ENCODE measurements at regions not wholly inside any gene's neighbourhood (a gene's known extent, or its start where the extent isn't known, plus 50 kb on each side); places are given as distances from the start of the nearest gene placed in this dataset.

GRCh38 chr16:63458846-63459245 lies 1422.6 kb upstream of the CDH8 start:
- H3K4me3 ChIP-seq (replicated peaks; ENCODE audit: insufficient read depth, low read length) = no peak overlapping the region
- TF ChIP-seq POLR2AphosphoS5 (IDR thresholded peaks at IDR 0.05; ENCODE audit: low read depth) = no peak
- TF ChIP-seq, protein P1, sequence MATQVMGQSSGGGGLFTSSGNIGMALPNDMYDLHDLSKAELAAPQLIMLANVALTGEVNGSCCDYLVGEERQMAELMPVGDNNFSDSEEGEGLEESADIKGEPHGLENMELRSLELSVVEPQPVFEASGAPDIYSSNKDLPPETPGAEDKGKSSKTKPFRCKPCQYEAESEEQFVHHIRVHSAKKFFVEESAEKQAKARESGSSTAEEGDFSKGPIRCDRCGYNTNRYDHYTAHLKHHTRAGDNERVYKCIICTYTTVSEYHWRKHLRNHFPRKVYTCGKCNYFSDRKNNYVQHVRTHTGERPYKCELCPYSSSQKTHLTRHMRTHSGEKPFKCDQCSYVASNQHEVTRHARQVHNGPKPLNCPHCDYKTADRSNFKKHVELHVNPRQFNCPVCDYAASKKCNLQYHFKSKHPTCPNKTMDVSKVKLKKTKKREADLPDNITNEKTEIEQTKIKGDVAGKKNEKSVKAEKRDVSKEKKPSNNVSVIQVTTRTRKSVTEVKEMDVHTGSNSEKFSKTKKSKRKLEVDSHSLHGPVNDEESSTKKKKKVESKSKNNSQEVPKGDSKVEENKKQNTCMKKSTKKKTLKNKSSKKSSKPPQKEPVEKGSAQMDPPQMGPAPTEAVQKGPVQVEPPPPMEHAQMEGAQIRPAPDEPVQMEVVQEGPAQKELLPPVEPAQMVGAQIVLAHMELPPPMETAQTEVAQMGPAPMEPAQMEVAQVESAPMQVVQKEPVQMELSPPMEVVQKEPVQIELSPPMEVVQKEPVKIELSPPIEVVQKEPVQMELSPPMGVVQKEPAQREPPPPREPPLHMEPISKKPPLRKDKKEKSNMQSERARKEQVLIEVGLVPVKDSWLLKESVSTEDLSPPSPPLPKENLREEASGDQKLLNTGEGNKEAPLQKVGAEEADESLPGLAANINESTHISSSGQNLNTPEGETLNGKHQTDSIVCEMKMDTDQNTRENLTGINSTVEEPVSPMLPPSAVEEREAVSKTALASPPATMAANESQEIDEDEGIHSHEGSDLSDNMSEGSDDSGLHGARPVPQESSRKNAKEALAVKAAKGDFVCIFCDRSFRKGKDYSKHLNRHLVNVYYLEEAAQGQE (IDR thresholded peaks at IDR 0.05; ENCODE audit: insufficient replicate concordance, low read depth) = no peak
- no peak for TF ChIP-seq SPI1 (IDR thresholded peaks at IDR 0.05; ENCODE audit: borderline replicate concordance, low read depth)
- no peak for TF ChIP-seq GABPA (IDR thresholded peaks at IDR 0.05; ENCODE audit: low read depth)
- TF ChIP-seq CTCF (IDR thresholded peaks at IDR 0.05; ENCODE audit: insufficient read depth, low read length) = no peak

DNA sequence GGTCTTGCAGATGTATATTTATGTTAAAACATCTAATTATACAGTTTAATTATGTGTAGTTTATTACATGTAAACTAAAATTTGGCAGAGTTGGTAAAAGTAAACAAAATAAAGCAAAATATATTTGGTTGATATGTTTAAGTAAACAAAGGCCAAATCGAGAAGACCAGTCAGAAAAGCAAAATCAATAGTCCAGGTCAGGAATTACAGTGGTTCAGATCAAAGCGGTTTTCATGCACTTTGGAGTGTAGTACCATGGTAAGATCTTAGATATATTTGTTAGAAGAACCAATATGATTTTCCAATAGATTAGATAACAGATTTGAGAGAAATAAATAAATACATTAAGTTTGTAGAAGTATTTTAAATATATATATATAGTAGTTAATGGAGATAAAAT lies 1421.6 kb upstream of the CDH8 start:
- Histone ChIP-seq H3K27ac (replicated peaks) (no peak overlapping the region), H3K27me3 (ENCODE audit: insufficient read depth, poor library complexity, severe bottlenecking) (no peaks in the 10 kb centered on the region), H3K4me3 (replicated peaks; ENCODE audit: insufficient read depth, low read length) (no peak overlapping the region)
- no peak for DNase-seq (ENCODE audit: low read depth in 1 of 2, low spot score in 1 of 2)
- TF ChIP-seq SPI1 (IDR thresholded peaks at IDR 0.05; ENCODE audit: borderline replicate concordance, low read depth) (no peak), CTCF (IDR thresholded peaks at IDR 0.05; ENCODE audit: insufficient read depth, low read length) (no peak), POLR2AphosphoS5 (IDR thresholded peaks at IDR 0.05; ENCODE audit: low read depth) (no peak), GABPA (IDR thresholded peaks at IDR 0.05; ENCODE audit: low read depth) (no peak)
- TF ChIP-seq, protein P1 (IDR thresholded peaks at IDR 0.05; ENCODE audit: insufficient replicate concordance, low read depth) = no peak

More at GRCh38 chr16:63458846-63459245, 1422.6 kb upstream of the CDH8 start:
- no peak overlapping the region for H3K27ac ChIP-seq (replicated peaks)
- no peak for DNase-seq (ENCODE audit: low read depth in 1 of 2, low spot score in 1 of 2)
- H3K27me3 ChIP-seq (ENCODE audit: insufficient read depth, poor library complexity, severe bottlenecking) = no peaks in the 10 kb centered on the region

- DNase-seq (ENCODE audit: low read depth in 1 of 2, low spot score in 1 of 2) = no peak
- TF ChIP-seq GABPA (IDR thresholded peaks at IDR 0.05; ENCODE audit: low read depth) = no peak
- no peak for TF ChIP-seq POLR2AphosphoS5 (IDR thresholded peaks at IDR 0.05; ENCODE audit: low read depth)
- TF ChIP-seq SPI1 (IDR thresholded peaks at IDR 0.05; ENCODE audit: borderline replicate concordance, low read depth) = no peak
- TF ChIP-seq, protein P1 (IDR thresholded peaks at IDR 0.05; ENCODE audit: insufficient replicate concordance, low read depth) = no peak
- TF ChIP-seq CTCF (IDR thresholded peaks at IDR 0.05; ENCODE audit: insufficient read depth, low read length) = no peak
- no peaks in the 10 kb centered on the region for H3K27me3 ChIP-seq (ENCODE audit: insufficient read depth, poor library complexity, severe bottlenecking)
- H3K4me3 ChIP-seq (replicated peaks; ENCODE audit: insufficient read depth, low read length) = no peak overlapping the region
- H3K27ac ChIP-seq (replicated peaks) = no peak overlapping the region
Measured at GRCh38 chr16:63453261-63453660, 1417.0 kb upstream of the CDH8 start.

Measured in HL-60 (cell line).